PC-9 (cell line): ENCODE measurements at regions not wholly inside any gene's neighbourhood (a gene's known extent, or its start where the extent isn't known, plus 50 kb on each side); places are given as distances from the start of the nearest gene placed in this dataset.

Experiments
- EZH2 ChIP-seq: fragments of 200-600 bp; sonication (generic); IDR thresholded peaks from 2 replicates; pipeline ENCODE4 v1.8.0; 2017; ENCODE audit warnings: antibody characterized with exemption, low read depth
- TF ChIP-seq, protein P1 (sequence below): fragments of 200-600 bp; sonication (generic); conservative IDR thresholded peaks from 2 replicates; pipeline ENCODE4 v1.6.1; 2017; ENCODE audit warnings: mixed run types, antibody characterized with exemption, mild to moderate bottlenecking, moderate library complexity

DNA sequence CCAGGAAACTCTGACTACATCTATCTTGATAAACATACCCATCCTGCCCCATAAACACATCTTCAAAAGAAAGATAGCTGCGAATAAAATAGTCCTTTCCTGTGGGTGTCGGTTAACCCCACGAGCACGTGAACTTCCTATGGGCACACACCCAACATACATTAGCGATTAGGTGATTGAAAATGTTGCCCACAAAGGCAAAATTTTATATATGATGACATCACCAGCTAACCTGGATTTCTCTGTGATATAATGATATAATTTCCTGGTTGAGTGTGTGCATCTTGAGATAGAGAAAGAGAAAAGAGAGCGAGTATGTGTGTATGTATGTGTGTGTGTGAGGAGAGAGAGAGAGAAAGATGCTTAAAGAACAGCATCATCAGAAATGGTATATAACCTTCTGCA lies 296.1 kb downstream of the PTPRC start:
- TF ChIP-seq, protein P1, sequence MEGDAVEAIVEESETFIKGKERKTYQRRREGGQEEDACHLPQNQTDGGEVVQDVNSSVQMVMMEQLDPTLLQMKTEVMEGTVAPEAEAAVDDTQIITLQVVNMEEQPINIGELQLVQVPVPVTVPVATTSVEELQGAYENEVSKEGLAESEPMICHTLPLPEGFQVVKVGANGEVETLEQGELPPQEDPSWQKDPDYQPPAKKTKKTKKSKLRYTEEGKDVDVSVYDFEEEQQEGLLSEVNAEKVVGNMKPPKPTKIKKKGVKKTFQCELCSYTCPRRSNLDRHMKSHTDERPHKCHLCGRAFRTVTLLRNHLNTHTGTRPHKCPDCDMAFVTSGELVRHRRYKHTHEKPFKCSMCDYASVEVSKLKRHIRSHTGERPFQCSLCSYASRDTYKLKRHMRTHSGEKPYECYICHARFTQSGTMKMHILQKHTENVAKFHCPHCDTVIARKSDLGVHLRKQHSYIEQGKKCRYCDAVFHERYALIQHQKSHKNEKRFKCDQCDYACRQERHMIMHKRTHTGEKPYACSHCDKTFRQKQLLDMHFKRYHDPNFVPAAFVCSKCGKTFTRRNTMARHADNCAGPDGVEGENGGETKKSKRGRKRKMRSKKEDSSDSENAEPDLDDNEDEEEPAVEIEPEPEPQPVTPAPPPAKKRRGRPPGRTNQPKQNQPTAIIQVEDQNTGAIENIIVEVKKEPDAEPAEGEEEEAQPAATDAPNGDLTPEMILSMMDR = no peak
- TF ChIP-seq EZH2 = no peak
